ENCODE measurements at regions not wholly inside any gene's neighbourhood (a gene's known extent, or its start where the extent isn't known, plus 50 kb on each side); places are given as distances from the start of the nearest gene placed in this dataset.

DNA sequence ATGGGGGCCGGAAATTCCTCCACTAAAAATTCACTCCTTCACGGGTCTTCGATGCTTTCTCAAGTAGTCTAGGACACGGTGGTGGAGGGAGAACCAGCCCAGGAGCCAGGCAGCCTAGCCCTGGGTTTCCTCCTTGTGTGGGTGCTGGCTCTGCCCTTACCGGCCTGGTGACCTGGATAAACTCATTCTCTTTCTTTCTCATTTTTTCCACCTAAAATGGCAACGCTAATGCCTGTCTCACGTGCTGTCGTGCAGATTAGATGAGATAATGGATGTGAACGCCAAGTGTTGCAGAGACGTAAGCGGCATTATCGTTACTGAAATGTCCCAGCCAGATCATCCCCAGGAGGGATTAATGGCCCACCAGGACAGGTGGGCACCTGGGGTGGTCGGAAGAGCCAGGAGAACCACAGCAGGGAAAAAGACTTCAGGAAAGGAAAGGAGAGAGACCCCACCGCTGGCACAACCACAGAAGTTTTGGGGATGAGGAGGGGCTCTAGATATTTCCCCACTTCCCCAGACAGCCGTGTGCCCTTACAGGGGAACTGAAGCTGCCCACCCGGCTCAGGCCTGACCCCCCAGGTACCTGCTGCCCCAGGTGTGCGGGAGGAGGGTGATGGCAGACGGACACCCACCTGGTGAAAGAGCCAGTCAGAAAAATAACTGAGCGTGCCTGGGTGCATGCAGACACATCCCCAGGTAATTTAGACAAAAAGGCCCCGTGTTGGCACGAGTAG, 100.8 kb upstream of the ASAP2 start:
- Mint-ChIP-seq H3K9me3 (ENCODE audit: unreplicated experiment) (no peaks in the 10 kb centered on the region), H3K36me3 (ENCODE audit: low read depth, unreplicated experiment) (no peaks in the 10 kb centered on the region), H3K4me1 (ENCODE audit: unreplicated experiment) (peaks cover 24% of the 10 kb centered on the region), H3K4me3 (ENCODE audit: unreplicated experiment) (no peak overlapping the region), H3K27me3 (ENCODE audit: unreplicated experiment) (peaks cover 4% of the 10 kb centered on the region), H3K27ac (ENCODE audit: unreplicated experiment) (no peak overlapping the region)
- no peak for DNase-seq (ENCODE audit: low spot score)
- TF ChIP-seq, protein P1, sequence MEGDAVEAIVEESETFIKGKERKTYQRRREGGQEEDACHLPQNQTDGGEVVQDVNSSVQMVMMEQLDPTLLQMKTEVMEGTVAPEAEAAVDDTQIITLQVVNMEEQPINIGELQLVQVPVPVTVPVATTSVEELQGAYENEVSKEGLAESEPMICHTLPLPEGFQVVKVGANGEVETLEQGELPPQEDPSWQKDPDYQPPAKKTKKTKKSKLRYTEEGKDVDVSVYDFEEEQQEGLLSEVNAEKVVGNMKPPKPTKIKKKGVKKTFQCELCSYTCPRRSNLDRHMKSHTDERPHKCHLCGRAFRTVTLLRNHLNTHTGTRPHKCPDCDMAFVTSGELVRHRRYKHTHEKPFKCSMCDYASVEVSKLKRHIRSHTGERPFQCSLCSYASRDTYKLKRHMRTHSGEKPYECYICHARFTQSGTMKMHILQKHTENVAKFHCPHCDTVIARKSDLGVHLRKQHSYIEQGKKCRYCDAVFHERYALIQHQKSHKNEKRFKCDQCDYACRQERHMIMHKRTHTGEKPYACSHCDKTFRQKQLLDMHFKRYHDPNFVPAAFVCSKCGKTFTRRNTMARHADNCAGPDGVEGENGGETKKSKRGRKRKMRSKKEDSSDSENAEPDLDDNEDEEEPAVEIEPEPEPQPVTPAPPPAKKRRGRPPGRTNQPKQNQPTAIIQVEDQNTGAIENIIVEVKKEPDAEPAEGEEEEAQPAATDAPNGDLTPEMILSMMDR (IDR thresholded peaks at IDR 0.05; ENCODE audit: unreplicated experiment), result no peak

- Mint-ChIP-seq H3K9me3 (ENCODE audit: unreplicated experiment) (no peaks in the 10 kb centered on the region), H3K27ac (ENCODE audit: unreplicated experiment) (no peak overlapping the region), H3K27me3 (ENCODE audit: unreplicated experiment) (peaks cover 4% of the 10 kb centered on the region), H3K4me3 (ENCODE audit: unreplicated experiment) (no peak overlapping the region), H3K36me3 (ENCODE audit: low read depth, unreplicated experiment) (no peaks in the 10 kb centered on the region), H3K4me1 (ENCODE audit: unreplicated experiment) (peaks cover 24% of the 10 kb centered on the region)
- TF ChIP-seq, protein P1 (IDR thresholded peaks at IDR 0.05; ENCODE audit: unreplicated experiment), result no peak
- no peak for DNase-seq (ENCODE audit: low spot score)
These were observed 100.3 kb upstream of the MBOAT2 start for GRCh38 chr2:9103663-9104277.

DNA sequence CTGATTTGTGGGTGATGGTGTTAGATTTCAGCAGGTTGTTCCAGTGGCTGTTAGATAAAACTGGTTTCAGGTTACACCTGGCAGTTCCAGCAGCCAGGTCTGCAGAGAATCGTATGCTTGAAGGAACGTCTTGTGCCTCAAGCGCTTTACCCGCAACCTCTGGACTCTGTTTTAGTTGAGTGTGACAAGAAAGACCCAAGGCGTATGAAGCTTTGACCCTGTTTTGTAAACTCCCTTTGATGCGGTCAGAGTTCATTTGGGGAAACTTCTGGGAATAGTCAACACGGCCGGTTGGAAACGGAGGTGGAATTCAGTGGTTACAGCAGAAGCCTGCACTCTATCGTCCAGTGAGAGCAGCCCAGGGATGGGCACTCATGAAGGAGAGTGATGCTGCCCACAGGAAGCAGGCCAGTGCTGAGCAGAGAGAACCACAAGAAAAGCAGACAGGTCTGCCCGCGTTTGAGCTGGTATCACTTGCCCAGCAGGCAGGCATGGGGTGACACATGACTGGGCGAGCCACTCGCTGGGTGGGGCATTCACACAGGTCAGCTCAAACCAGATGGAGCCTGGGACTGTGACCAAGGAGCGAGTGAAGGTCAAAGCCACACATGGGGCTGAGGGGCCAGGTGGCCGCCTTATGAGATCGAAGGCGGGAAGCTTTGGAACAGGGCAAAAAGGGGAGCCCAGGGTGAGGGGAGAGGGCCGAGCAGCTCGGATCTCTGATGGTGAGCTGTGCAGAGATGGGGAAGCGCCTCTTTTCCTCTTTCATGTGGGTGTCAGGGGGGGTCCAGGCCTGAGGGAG, 99.6 kb upstream of the MBOAT2 start:
- H3K27me3 Mint-ChIP-seq (ENCODE audit: unreplicated experiment), result peaks cover 4% of the 10 kb centered on the region
- peak overlapping the region; percentile 4 for H3K27ac Mint-ChIP-seq (ENCODE audit: unreplicated experiment)
- TF ChIP-seq, protein P1 (IDR thresholded peaks at IDR 0.05; ENCODE audit: unreplicated experiment), result no peak
- peaks cover 24% of the 10 kb centered on the region for H3K4me1 Mint-ChIP-seq (ENCODE audit: unreplicated experiment)
- H3K36me3 Mint-ChIP-seq (ENCODE audit: low read depth, unreplicated experiment), result no peaks in the 10 kb centered on the region
- no peak for DNase-seq (ENCODE audit: low spot score)
- no peaks in the 10 kb centered on the region for H3K9me3 Mint-ChIP-seq (ENCODE audit: unreplicated experiment)
- no peak overlapping the region for H3K4me3 Mint-ChIP-seq (ENCODE audit: unreplicated experiment)

DNA sequence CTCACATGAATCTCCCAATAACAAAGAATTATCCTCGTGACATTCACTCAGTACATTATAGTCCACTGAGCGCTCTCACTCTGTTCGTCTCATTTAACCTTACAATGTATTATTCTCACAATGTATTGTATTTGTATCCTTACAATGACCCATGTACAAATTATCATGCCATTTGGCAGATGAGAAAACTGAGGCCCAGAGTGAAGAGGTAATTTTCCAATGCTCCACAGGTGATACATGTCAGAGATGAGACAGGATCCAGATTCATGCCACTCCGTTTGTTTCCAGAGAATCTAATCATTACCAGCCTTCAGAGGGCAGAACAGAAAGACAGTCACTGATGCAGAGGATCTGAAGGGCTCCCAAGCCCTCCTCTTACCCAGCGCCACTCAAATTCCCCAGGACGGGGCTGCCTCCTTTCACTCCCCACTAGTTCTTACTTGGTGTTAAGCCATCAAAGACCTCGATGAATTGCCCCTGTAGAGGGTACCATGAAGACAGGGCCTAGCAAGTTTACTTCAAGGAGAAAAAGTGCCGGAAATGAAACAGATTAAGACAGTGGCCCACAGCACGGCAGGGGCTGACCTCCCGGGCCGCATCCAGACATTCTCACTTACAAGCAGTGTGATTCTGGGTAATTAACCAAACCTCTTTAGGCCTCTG, 98.4 kb upstream of the MBOAT2 start:
- peaks cover 24% of the 10 kb centered on the region for H3K4me1 Mint-ChIP-seq (ENCODE audit: unreplicated experiment)
- H3K9me3 Mint-ChIP-seq (ENCODE audit: unreplicated experiment), result no peaks in the 10 kb centered on the region
- no peak for DNase-seq (ENCODE audit: low spot score)
- H3K27ac Mint-ChIP-seq (ENCODE audit: unreplicated experiment), result no peak overlapping the region
- H3K4me3 Mint-ChIP-seq (ENCODE audit: unreplicated experiment), result no peak overlapping the region
- H3K36me3 Mint-ChIP-seq (ENCODE audit: low read depth, unreplicated experiment), result peaks cover 4% of the 10 kb centered on the region
- peaks cover 4% of the 10 kb centered on the region for H3K27me3 Mint-ChIP-seq (ENCODE audit: unreplicated experiment)
- TF ChIP-seq, protein P1 (IDR thresholded peaks at IDR 0.05; ENCODE audit: unreplicated experiment), result no peak
